Endothelial cell (in vitro differentiated cells): ENCODE measurements at regions not wholly inside any gene's neighbourhood (a gene's known extent, or its start where the extent isn't known, plus 50 kb on each side); places are given as distances from the start of the nearest gene placed in this dataset.

Experiments
- DNase-seq: peaks from one replicate; pipeline ENCODE4 v3.0.0; 2021; ENCODE audit warnings: low spot score
- H3K27ac Mint-ChIP-seq: one replicate; pipeline ENCODE4 v1.8.0; 2021; ENCODE audit warnings: mixed read lengths, inconsistent platforms; ENCODE audit not compliant: unreplicated experiment
- H3K27me3 Mint-ChIP-seq: one replicate; pipeline ENCODE4 v1.8.0; 2021; ENCODE audit warnings: mild to moderate bottlenecking, moderate library complexity, mixed read lengths, inconsistent platforms; ENCODE audit not compliant: unreplicated experiment
- H3K36me3 Mint-ChIP-seq: one replicate; pipeline ENCODE4 v1.8.0; 2021; ENCODE audit warnings: mild to moderate bottlenecking, low read depth, mixed read lengths, inconsistent platforms; ENCODE audit not compliant: unreplicated experiment
- H3K4me1 Mint-ChIP-seq: one replicate; pipeline ENCODE4 v1.8.0; 2021; ENCODE audit warnings: mild to moderate bottlenecking, mixed read lengths, inconsistent platforms; ENCODE audit not compliant: unreplicated experiment
- H3K4me3 Mint-ChIP-seq: one replicate; pipeline ENCODE4 v1.8.0; 2021; ENCODE audit warnings: mild to moderate bottlenecking, mixed read lengths, inconsistent platforms; ENCODE audit not compliant: unreplicated experiment
- H3K9me3 Mint-ChIP-seq: one replicate; pipeline ENCODE4 v1.8.0; 2021; ENCODE audit warnings: mixed read lengths, inconsistent platforms; ENCODE audit not compliant: unreplicated experiment
- CTCF ChIP-seq: fragments of 200-600 bp; sonication (generic); IDR thresholded peaks from one replicate; pipeline ENCODE4 v1.5.0; 2021; ENCODE audit warnings: antibody characterized with exemption; ENCODE audit not compliant: unreplicated experiment

- Mint-ChIP-seq H3K4me1 (no peaks in the 10 kb centered on the region), H3K27ac (no peak overlapping the region), H3K4me3 (no peak overlapping the region), H3K9me3 (no peaks in the 10 kb centered on the region), H3K27me3 (peaks cover 2% of the 10 kb centered on the region), H3K36me3 (no peaks in the 10 kb centered on the region)
- no peak for DNase-seq
- TF ChIP-seq CTCF = no peak
Observed at GRCh38 chr20:12733811-12734210, 275.0 kb upstream of the SPTLC3 start.

- Mint-ChIP-seq H3K4me3 (no peak overlapping the region), H3K4me1 (no peaks in the 10 kb centered on the region), H3K36me3 (no peaks in the 10 kb centered on the region), H3K27ac (no peak overlapping the region), H3K9me3 (no peaks in the 10 kb centered on the region), H3K27me3 (peaks cover 2% of the 10 kb centered on the region)
- DNase-seq = no peak
- TF ChIP-seq CTCF = no peak
Observed at GRCh38 chr20:12737497-12737896, 271.3 kb upstream of the SPTLC3 start.

- Mint-ChIP-seq H3K4me1 (no peaks in the 10 kb centered on the region), H3K36me3 (no peaks in the 10 kb centered on the region), H3K4me3 (no peak overlapping the region), H3K9me3 (no peaks in the 10 kb centered on the region), H3K27me3 (no peaks in the 10 kb centered on the region), H3K27ac (no peak overlapping the region)
- no peak for DNase-seq
- no peak for TF ChIP-seq CTCF
Observed at GRCh38 chr20:12737900-12738299, 270.9 kb upstream of the SPTLC3 start.

- H3K4me1 Mint-ChIP-seq = no peaks in the 10 kb centered on the region
- H3K9me3 Mint-ChIP-seq = no peaks in the 10 kb centered on the region
- H3K27ac Mint-ChIP-seq = no peak overlapping the region
- no peaks in the 10 kb centered on the region for H3K36me3 Mint-ChIP-seq
- TF ChIP-seq CTCF = no peak
- H3K27me3 Mint-ChIP-seq = no peaks in the 10 kb centered on the region
- no peak overlapping the region for H3K4me3 Mint-ChIP-seq
- no peak for DNase-seq
Observed at GRCh38 chr20:12740647-12741046, 268.1 kb upstream of the SPTLC3 start.

- Mint-ChIP-seq H3K36me3 (no peaks in the 10 kb centered on the region), H3K4me3 (no peak overlapping the region), H3K27me3 (no peaks in the 10 kb centered on the region), H3K9me3 (no peaks in the 10 kb centered on the region), H3K27ac (no peak overlapping the region), H3K4me1 (no peaks in the 10 kb centered on the region)
- no peak for DNase-seq
- TF ChIP-seq CTCF = no peak
Observed at GRCh38 chr20:12744037-12744436, 264.7 kb upstream of the SPTLC3 start.
